ENCODE measurements at regions not wholly inside any gene's neighbourhood (a gene's known extent, or its start where the extent isn't known, plus 50 kb on each side); places are given as distances from the start of the nearest gene placed in this dataset.

DNA sequence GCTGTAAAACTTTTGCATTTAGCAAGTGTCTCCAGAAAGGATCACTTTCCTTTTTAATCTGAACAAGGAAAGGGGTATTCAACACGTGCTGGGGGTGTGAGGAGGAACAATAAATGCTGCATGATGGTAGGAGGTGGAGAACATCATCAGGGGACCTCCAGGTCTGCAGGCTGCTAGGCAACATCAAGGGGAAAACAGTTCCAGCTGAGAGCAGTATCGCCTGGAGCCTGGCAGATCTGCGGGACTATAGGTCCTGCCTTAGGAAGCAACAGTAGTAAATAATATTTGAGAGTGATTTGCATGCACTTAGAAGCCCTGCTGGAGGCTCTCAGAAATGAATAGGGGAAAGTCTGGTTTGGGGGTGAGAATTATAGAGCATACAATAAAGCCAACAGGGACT is 175.6 kb downstream of the SUCLG1 start:
- ATAC-seq (no peak), DNase-seq (no peak)
- Mint-ChIP-seq H3K27ac (no peak overlapping the region), H3K4me3 (no peak overlapping the region), H3K4me1 (peaks cover under 1 to 2% (median 1%) of the 10 kb centered on the region in 4 donors), H3K36me3 (no peaks in the 10 kb centered on the region), H3K9me3 (no peaks in the 10 kb centered on the region), H3K27me3 (peaks cover 6 to 23% (median 8%) of the 10 kb centered on the region in 5 donors)
- POLR2A ChIA-PET, result no interaction called here

DNA sequence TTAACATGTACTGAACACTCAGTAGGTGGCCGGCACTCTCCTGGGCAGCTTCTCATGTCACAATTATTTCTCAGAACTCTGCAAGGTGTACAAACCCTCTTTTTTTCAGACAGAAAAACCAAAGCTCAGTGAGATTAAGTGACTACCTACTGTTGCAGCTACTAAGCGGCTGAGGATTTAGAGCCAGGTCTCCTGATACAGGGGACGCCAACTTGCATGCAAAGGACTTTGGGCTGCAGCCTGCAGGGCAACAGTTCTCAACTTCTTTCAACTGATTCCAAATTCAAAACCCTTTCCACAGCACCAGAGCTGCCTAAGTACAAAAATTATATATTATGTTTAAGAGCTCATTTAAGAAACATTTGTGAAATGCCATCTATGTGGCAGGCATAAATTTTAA is 177.6 kb downstream of the SUCLG1 start:
- ATAC-seq (no peak), DNase-seq (no peak)
- Mint-ChIP-seq H3K4me3 (no peak overlapping the region), H3K36me3 (no peaks in the 10 kb centered on the region), H3K9me3 (no peaks in the 10 kb centered on the region), H3K4me1 (peaks cover 7 to 18% (median 17%) of the 10 kb centered on the region in 4 donors), H3K27me3 (peaks cover 2 to 13% (median 6%) of the 10 kb centered on the region in 5 donors), H3K27ac (no peak overlapping the region)
- POLR2A ChIA-PET, result no interaction called here

DNA sequence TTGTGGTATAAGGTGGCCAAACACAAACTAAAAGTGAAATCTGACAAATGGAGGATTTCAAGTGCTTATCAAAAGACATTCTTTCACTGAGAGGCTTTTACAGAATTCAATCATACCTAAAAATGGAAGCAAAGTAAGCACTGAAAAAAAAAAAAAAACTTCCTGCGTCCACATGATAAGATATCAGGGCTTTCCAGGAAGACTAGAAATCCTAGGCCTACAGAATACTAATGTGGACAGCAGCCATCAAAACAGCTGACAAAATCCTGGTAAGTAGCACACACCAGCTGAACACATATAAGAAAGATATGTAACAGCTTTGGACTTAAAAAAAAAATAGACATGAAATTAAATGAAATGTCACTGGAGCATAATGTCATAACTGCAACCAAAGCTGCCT is 178.2 kb downstream of the SUCLG1 start:
- H3K36me3 Mint-ChIP-seq, result no peaks in the 10 kb centered on the region
- no peaks in the 10 kb centered on the region for H3K9me3 Mint-ChIP-seq
- ATAC-seq (no peak), DNase-seq (no peak)
- peaks cover 9 to 20% (median 19%) of the 10 kb centered on the region in 4 donors for H3K4me1 Mint-ChIP-seq
- no peak overlapping the region for H3K27ac Mint-ChIP-seq
- peaks cover 2 to 12% (median 6%) of the 10 kb centered on the region in 5 donors for H3K27me3 Mint-ChIP-seq
- H3K4me3 Mint-ChIP-seq, result no peak overlapping the region
- POLR2A ChIA-PET, result no interaction called here

DNA sequence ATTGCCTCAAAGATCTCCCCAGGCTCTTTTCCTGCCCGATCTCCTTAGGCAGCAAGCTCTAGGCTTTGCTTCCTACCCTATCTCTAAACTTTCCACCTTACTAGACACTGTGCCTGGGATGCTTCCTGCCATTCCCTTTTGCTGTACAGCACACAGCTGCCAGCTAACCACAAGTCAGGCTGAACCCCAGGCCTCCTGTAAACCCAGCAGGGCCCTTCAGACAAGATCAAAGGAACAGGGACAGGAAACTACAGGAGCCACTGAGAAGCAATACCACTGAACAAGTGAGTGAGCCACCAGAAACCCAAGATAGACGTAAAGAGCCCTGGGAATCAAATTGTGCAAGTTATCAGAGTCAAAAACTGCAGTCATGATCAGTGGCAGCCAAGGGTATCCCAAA is 180.7 kb downstream of the SUCLG1 start:
- peak overlapping the region in 5 of 10 donors; percentile 9 to 49 (median 21) for H3K27ac Mint-ChIP-seq
- H3K36me3 Mint-ChIP-seq, result no peaks in the 10 kb centered on the region
- H3K4me1 Mint-ChIP-seq, result peaks cover 9 to 20% (median 19%) of the 10 kb centered on the region in 4 donors
- no peak for DNase-seq
- H3K9me3 Mint-ChIP-seq, result no peaks in the 10 kb centered on the region
- no peak for ATAC-seq
- peak overlapping the region in 2 of 10 donors; percentile 31 to 39 for H3K4me3 Mint-ChIP-seq
- H3K27me3 Mint-ChIP-seq, result peaks cover 3 to 24% (median 10%) of the 10 kb centered on the region in 5 donors
- POLR2A ChIA-PET, result no interaction called here

DNA sequence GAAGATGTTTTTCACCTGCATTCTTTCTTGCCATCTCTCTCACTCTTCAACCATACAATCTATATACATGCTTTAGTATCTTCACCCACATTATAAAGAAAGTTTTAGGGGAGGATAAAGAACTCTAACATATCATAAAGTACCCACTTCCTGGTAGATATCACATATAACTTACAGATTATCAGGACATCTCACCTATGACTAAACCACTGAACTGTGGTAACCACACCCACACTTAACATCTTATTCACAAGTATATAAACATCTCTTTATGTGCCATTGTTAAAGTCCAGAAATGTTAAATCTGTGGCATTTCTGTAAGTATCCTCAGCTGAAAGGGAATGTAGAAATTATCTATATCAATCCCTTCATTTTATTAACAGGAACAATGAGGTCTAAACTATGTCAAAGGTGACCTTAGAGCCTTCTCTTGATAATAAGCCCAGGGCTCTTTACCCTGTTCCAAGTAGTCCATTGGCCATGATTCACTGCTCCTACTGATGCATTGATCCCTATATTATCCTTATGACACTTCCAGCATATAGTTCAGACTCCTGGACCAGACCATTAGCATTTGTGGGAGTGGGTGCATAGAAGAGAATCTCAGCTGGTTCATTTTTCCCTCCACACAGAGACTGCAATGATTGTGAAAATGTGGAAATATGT is 182.4 kb downstream of the SUCLG1 start:
- H3K4me3 Mint-ChIP-seq, result no peak overlapping the region
- H3K36me3 Mint-ChIP-seq, result no peaks in the 10 kb centered on the region
- H3K27me3 Mint-ChIP-seq, result peaks cover 5 to 31% (median 11%) of the 10 kb centered on the region in 5 donors
- no peak for ATAC-seq
- H3K27ac Mint-ChIP-seq, result peak overlapping the region in 4 of 10 donors; percentile 4 to 62 (median 27)
- POLR2A ChIA-PET, result interaction anchor here (0.7 kb wide), 1 partner anchor 19 kb away, joined by 3 read pairs; no protein-coding TSS in a partner anchor
- H3K9me3 Mint-ChIP-seq, result no peaks in the 10 kb centered on the region
- DNase-seq, result no peak
- peaks cover 9 to 20% (median 19%) of the 10 kb centered on the region in 4 donors for H3K4me1 Mint-ChIP-seq

DNA sequence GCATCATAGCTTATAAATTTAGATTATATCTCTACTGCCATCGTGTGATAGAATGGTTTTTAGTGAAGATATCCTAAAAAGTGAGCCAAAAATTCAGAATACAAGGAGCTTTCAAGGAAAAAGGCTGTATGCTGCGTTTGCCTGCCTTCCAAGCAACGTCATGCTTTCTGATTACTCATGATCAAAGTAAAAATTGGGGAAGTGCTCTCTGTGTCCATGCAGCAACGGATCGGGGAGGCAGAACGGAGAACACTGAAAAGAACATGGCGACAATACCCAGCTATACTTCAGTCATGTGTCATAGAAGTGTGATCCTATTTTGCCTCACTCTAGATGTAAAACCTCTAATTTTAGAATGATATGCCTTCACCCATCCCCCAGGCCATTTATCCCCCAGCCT is 185.7 kb downstream of the SUCLG1 start:
- Mint-ChIP-seq H3K27me3 (peaks cover 7 to 25% (median 11%) of the 10 kb centered on the region in 5 donors), H3K4me3 (no peak overlapping the region), H3K9me3 (peaks cover 0 to 2% (median 0%) of the 10 kb centered on the region in 9 donors), H3K27ac (no peak overlapping the region), H3K4me1 (peaks cover 6 to 17% (median 16%) of the 10 kb centered on the region in 4 donors), H3K36me3 (no peaks in the 10 kb centered on the region)
- DNase-seq (no peak), ATAC-seq (no peak)
- POLR2A ChIA-PET, result no interaction called here

DNA sequence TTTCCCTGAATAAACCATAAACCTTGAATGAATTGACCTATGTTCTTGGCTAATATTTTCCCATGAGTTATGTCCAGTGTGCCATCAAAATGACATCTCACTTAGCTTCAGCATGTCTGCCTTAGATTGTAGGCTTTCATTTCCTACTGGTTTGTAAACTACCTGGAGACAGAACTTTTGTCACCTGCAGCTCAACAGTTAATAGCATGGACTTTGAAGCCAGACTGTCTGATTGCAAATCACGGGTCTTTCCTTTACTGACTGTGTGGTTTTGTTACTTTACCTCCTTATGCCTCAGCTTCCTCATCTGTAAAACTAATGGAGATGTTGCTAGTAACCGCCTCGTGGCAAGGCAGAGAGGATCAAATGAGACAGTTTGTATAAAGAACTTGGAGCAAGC is 187.1 kb downstream of the SUCLG1 start:
- Mint-ChIP-seq H3K4me1 (peaks cover 4 to 7% (median 7%) of the 10 kb centered on the region in 4 donors), H3K36me3 (no peaks in the 10 kb centered on the region), H3K9me3 (peaks cover 0 to 7% (median 0%) of the 10 kb centered on the region in 9 donors), H3K4me3 (no peak overlapping the region), H3K27ac (no peak overlapping the region), H3K27me3 (peaks cover 7 to 33% (median 10%) of the 10 kb centered on the region in 5 donors)
- no peak for ATAC-seq
- no peak for DNase-seq
- POLR2A ChIA-PET, result no interaction called here

DNA sequence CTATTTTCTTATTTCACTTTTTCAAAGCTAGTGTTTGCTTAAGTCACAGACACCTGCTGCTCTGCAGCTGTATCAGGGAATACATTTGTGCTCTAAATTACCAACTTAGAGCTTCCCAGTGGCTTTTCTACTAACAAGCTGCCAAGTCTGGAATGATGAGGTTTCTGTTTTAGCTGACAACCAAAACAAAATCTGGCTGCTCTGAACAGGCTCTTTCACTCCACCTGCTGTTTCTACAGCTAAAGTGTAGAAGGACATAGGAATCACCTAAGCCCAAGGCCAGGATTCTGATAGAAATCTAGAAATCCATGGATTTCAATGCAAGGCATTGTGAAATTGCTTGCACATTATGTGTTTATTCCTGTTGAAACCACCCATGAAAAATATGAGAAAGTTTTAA is 201.2 kb downstream of the SUCLG1 start:
- Mint-ChIP-seq H3K27ac (no peak overlapping the region), H3K4me3 (no peak overlapping the region), H3K9me3 (peaks cover 0 to 12% (median 4%) of the 10 kb centered on the region in 9 donors), H3K4me1 (no peaks in the 10 kb centered on the region), H3K27me3 (peaks cover 8 to 40% (median 35%) of the 10 kb centered on the region in 5 donors), H3K36me3 (peaks cover 0 to 12% (median 3%) of the 10 kb centered on the region in 3 donors)
- ATAC-seq, result no peak
- no peak for DNase-seq
- POLR2A ChIA-PET, result no interaction called here

DNA sequence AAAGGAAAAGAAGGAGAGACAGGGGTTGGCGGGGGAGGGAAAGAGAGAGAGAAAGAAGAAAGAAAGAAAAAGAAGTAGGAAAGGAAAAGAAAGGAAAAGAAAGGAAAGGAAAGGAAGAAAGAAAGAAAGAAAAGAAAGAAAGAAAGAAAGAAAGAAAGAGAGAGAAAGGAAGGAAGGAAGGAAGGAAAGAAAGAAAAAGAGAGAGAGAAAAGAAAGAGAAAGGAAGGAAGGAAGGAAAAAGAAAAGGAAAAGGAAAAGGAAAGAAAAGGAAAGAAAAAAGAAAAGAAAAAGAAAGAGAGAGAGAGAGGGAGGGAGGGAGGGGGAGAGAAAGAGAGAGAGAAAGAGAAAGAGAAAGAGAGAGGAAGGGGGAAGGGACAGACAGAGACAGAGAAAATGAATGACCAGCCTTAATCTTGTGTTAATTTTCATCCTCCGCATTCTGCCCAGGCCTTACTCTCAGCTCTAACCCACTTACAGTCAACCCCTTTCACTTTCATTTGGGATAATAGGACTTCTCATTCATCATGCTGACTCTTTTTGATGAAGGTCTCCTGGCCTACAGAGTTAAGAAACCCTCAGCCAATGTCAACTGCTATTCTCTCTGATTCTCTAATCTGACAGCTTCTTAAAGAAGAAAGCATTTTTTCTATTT is 207.3 kb downstream of the SUCLG1 start:
- no peak for ATAC-seq
- POLR2A ChIA-PET, result no interaction called here
- peaks cover 0 to 9% (median 2%) of the 10 kb centered on the region in 4 donors for H3K4me1 Mint-ChIP-seq
- H3K27ac Mint-ChIP-seq, result peak overlapping the region in 1 of 10 donors; percentile 60
- no peaks in the 10 kb centered on the region for H3K9me3 Mint-ChIP-seq
- peaks cover 4 to 24% (median 16%) of the 10 kb centered on the region in 5 donors for H3K27me3 Mint-ChIP-seq
- no peaks in the 10 kb centered on the region for H3K36me3 Mint-ChIP-seq
- no peak for DNase-seq
- no peak overlapping the region for H3K4me3 Mint-ChIP-seq

DNA sequence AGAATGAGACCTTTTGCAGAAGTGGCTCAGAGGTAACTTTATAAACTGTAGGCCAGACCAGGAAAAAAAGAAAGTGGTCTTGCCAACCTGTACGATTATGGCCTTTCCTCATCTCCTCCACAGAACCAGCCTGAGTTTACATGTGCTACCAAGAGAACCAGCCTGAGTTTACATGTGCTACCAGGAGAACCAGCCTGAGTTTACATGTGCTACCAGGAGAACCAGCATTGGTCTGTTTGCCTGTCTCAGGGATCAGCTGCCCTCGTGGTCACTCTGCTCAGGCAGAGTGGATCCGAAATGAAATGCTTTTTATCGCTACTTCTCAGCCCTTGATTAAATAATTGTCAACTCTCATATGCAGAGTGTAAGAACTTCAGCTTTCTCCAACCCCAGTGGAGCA is 209.9 kb downstream of the SUCLG1 start:
- POLR2A ChIA-PET, result no interaction called here
- H3K9me3 Mint-ChIP-seq, result no peaks in the 10 kb centered on the region
- DNase-seq (no peak), ATAC-seq (no peak)
- H3K4me3 Mint-ChIP-seq, result no peak overlapping the region
- H3K27ac Mint-ChIP-seq, result no peak overlapping the region
- no peaks in the 10 kb centered on the region for H3K36me3 Mint-ChIP-seq
- peaks cover 0 to 13% (median 2%) of the 10 kb centered on the region in 5 donors for H3K27me3 Mint-ChIP-seq
- H3K4me1 Mint-ChIP-seq, result peaks cover 0 to 9% (median 2%) of the 10 kb centered on the region in 4 donors

DNA sequence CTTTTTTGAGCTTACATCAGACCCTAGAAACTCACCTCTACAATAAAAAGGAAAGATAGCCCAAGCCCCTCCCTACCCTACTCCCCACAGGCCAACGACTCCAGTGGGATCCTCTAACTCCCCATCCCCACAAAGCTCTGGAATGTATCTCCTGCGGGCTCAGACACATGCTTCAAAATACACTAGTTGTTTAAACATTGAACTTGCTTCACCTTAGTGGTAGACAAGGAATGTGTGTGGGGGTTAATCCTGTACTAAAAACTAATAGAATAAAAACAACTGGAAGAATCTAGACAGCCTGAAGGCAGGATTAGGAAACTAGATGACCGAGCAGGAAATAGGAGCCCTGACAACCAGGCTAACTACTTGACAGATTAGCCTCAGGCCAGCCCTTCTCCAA is 211.5 kb downstream of the SUCLG1 start:
- Mint-ChIP-seq H3K36me3 (no peaks in the 10 kb centered on the region), H3K27ac (no peak overlapping the region), H3K9me3 (no peaks in the 10 kb centered on the region), H3K27me3 (peaks cover 0 to 13% (median 2%) of the 10 kb centered on the region in 5 donors), H3K4me1 (peaks cover 0 to 9% (median 2%) of the 10 kb centered on the region in 4 donors), H3K4me3 (no peak overlapping the region)
- no peak for ATAC-seq
- DNase-seq, result no peak
- POLR2A ChIA-PET, result no interaction called here

DNA sequence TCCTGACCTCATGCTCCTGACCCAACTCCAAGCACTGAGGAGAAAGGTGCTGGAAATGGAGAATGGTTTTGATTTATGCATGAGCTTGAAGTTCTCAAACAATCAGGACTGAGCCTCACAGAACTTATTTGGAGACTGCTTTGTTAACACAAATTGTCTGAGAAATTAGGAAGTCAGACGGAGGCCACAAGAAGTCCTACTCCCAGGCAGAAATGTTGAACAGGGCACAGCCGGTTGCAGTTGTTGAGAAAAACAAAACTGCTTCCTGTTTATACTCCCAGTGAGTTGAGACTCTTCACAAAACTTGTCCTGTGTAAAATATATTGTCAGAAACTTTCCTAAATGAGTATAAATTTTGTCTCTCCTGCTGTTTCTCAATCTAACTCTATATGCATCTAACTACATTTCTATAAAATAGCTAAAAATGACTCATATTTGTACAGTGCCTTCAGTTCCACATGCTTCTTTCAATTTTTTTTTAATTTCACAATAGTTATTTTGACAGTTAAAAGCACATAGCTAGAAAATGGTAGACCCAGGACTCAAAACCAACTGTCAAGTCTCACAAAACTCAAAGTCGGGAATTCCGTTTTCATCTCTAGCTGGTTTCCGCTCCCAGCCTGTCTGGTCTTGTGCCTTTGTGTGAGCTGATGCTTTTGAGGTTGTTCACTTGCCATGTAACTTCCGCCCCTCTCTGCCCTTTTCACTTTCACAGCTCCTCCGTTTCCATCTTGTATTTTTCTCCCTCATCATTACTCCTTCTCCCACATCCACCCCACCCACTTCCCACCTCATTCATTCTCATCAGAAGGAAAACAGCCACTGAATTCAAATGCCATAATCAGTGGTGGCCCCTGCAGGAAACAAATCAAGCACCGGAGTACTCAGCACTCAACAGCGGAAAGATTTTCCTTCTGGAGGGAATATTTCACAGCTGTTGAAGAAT is 215.0 kb downstream of the SUCLG1 start:
- Mint-ChIP-seq H3K27ac (no peak overlapping the region), H3K9me3 (no peaks in the 10 kb centered on the region), H3K36me3 (no peaks in the 10 kb centered on the region), H3K27me3 (peaks cover 1 to 19% (median 7%) of the 10 kb centered on the region in 5 donors), H3K4me1 (no peaks in the 10 kb centered on the region), H3K4me3 (no peak overlapping the region)
- POLR2A ChIA-PET, result no interaction called here
- ATAC-seq (no peak), DNase-seq (no peak)

DNA sequence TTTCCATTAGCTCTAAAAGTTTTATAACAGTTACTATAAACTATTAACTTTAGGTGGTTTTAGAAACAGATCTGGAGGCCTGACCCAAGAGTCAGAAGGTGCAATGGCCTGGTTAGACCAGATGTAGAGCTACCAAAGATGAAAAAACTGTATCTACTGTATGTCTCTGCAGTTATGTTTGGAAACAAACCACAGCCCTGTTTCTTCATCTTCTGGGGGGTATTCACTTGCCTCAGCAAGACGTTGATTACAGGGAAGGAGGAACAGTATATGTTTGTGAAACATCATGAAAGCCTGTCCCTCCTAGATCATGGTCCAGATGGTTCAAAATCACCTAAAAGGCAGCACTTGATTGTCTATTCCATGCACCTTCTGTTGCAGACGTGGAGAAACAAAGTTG is 220.2 kb downstream of the SUCLG1 start:
- H3K36me3 Mint-ChIP-seq, result no peaks in the 10 kb centered on the region
- H3K4me1 Mint-ChIP-seq, result no peaks in the 10 kb centered on the region
- DNase-seq (no peak), ATAC-seq (no peak)
- peaks cover 3 to 13% (median 9%) of the 10 kb centered on the region in 5 donors for H3K27me3 Mint-ChIP-seq
- no peak overlapping the region for H3K4me3 Mint-ChIP-seq
- POLR2A ChIA-PET, result no interaction called here
- no peak overlapping the region for H3K27ac Mint-ChIP-seq
- H3K9me3 Mint-ChIP-seq, result no peaks in the 10 kb centered on the region

Measured in naive thymus-derived CD8-positive, alpha-beta T cell (primary cell).